PC-3 (cell line): ENCODE measurements at regions not wholly inside any gene's neighbourhood (a gene's known extent, or its start where the extent isn't known, plus 50 kb on each side); places are given as distances from the start of the nearest gene placed in this dataset.
A peak's percentile ranks its signal among the peaks of the same experiment; 100 is the strongest.

Experiments used
- ATAC-seq: fragments of 200-7000 bp; cut with Tn5 transposase; 2 replicates; pipeline ENCODE4 v1.9.1; 2020; ENCODE audit warnings: mild to moderate bottlenecking, moderate library complexity
- BruUV-seq: library from RNA; stranded (reverse); fragments of 400-500 nt; replicated peaks from 2 replicates; lab custom pipeline; 2021; lab: Mats Ljungman, UMichigan
- CTCF ChIA-PET: fragments of 300-600 bp; sonication (Branson Sonifier 250); formaldehyde crosslinking; loops from one replicate; lab custom pipeline; 2022; ENCODE audit warnings: antibody characterized with exemption; lab: Charles Lee
- POLR2A ChIA-PET: fragments of 300-600 bp; sonication (Branson Sonifier 250); formaldehyde crosslinking; loops from one replicate; lab custom pipeline; 2022; ENCODE audit warnings: antibody characterized with exemption; ENCODE audit not compliant: unreplicated experiment; lab: Charles Lee
- DNase-seq: peaks from one replicate; pipeline ENCODE4 v3.0.0-alpha.2; 2015
- H2AFZ ChIP-seq: fragments of 300-600 bp; sonication (generic); 2 replicates; pipeline ENCODE4 v1.6.0; 2016; ENCODE audit warnings: antibody characterized with exemption, low read length
- H3F3A ChIP-seq: fragments of 300-600 bp; sonication (generic); one replicate; pipeline ENCODE4 v1.6.0; 2017; ENCODE audit warnings: antibody characterized with exemption, low read length, control low read depth, mild to moderate bottlenecking; ENCODE audit not compliant: unreplicated experiment
- H3K27ac ChIP-seq: fragments of 300-600 bp; sonication (generic); 2 replicates; pipeline ENCODE4 v1.5.1; 2016; ENCODE audit warnings: mild to moderate bottlenecking, low read length
- H3K27me3 ChIP-seq: fragments of 300-600 bp; sonication (generic); 2 replicates; pipeline ENCODE4 v1.6.1; 2016; ENCODE audit warnings: low read length, mixed read lengths
- H3K36me3 ChIP-seq: fragments of 300-600 bp; sonication (generic); 2 replicates; pipeline ENCODE4 v1.6.1; 2016; ENCODE audit warnings: low read depth, mixed run types, low read length, mixed read lengths
- H3K4me1 ChIP-seq: fragments of 300-600 bp; sonication (generic); 2 replicates; pipeline ENCODE4 v1.5.1; 2016; ENCODE audit warnings: low read length; ENCODE audit not compliant: insufficient read depth
- H3K4me2 ChIP-seq: fragments of 300-600 bp; sonication (generic); 2 replicates; pipeline ENCODE4 v1.6.0; 2016; ENCODE audit warnings: low read length
- H3K4me3 ChIP-seq: fragments of 300-600 bp; sonication (generic); 2 replicates; pipeline ENCODE4 v1.5.1; 2016; ENCODE audit warnings: mild to moderate bottlenecking, low read length, mixed read lengths
- H3K79me2 ChIP-seq: fragments of 300-600 bp; sonication (generic); 2 replicates; pipeline ENCODE4 v1.6.1; 2017; ENCODE audit warnings: low read length, mixed read lengths
- H3K9ac ChIP-seq: fragments of 300-600 bp; sonication (generic); 2 replicates; pipeline ENCODE4 v1.6.0; 2016; ENCODE audit warnings: mild to moderate bottlenecking, low read length
- H3K9me2 ChIP-seq: fragments of 300-600 bp; sonication (generic); replicated peaks from 2 replicates; pipeline ENCODE4 v1.6.1; 2016; ENCODE audit warnings: mixed run types, low read length, mixed read lengths
- H3K9me3 ChIP-seq: fragments of 300-600 bp; sonication (generic); 2 replicates; pipeline ENCODE4 v1.6.1; 2016; ENCODE audit warnings: low read length, mixed read lengths
- H4K20me1 ChIP-seq: fragments of 300-600 bp; sonication (generic); 2 replicates; pipeline ENCODE4 v1.6.1; 2016; ENCODE audit warnings: low read length, mixed read lengths
- CTCF ChIP-seq: fragments of 300-600 bp; sonication (generic); conservative IDR thresholded peaks from 2 replicates; pipeline ENCODE4 v1.5.1; 2017; ENCODE audit warnings: antibody characterized with exemption, low read depth, mild to moderate bottlenecking, low read length
- EZH2 ChIP-seq: fragments of 300-600 bp; sonication (generic); IDR thresholded peaks from one replicate; pipeline ENCODE4 v1.6.1; 2017; ENCODE audit warnings: antibody characterized with exemption, mild to moderate bottlenecking, low read length; ENCODE audit not compliant: unreplicated experiment
- EZH2phosphoT487 ChIP-seq: fragments of 300-600 bp; sonication (generic); IDR thresholded peaks from 2 replicates; pipeline ENCODE4 v1.6.1; 2018; ENCODE audit warnings: mild to moderate bottlenecking, antibody characterized with exemption, low read length, borderline replicate concordance
- intact Hi-C: fragments of 100-400 bp; cut with micrococcal nuclease; formaldehyde crosslinking; loops from 2 replicates; pipeline ENCODE4 v1.9.0; 2023

DNA sequence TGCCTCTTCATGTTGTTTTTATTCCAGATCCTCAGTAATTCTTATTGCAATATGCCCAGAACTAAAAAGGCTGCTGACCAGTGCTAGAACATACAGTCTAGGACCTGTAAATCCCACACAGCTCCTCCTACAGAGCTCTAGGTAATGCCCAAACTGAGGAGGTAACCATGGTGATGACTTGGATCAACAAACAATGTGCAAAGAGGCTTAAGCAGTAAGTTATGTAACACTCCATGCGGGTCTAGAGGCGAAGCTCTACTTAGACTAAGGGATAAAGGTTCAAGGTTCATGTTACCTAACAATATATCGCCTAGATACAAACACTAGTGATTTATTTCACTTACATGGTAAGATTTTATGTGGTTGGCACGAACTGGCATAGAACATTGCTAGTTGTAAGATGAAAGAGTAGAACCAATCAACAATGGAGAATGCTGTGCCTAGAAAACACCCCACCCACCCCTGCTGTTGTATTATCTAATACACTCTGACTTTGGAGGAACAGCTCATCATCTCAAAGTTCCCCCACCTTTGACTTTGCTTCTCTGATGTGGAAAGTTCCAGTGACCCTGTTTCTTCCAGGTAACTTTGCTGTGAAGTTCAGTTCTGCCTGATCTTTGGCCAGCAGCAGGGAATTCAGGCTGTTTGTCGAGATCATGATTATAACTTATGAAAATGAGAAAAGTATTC is 242.4 kb downstream of the ALDH8A1 start:
- H4K20me1 ChIP-seq: no peaks in the 10 kb centered on the region
- no peaks in the 10 kb centered on the region for H3K79me2 ChIP-seq
- DNase-seq (peak; percentile 6), ATAC-seq (no peak)
- H3K9ac ChIP-seq: no peak overlapping the region
- intact Hi-C loops: no loop called here
- TF ChIP-seq EZH2: no peak
- TF ChIP-seq CTCF: no peak
- no peak for TF ChIP-seq EZH2phosphoT487
- no peaks in the 10 kb centered on the region for H3K36me3 ChIP-seq
- no peaks in the 10 kb centered on the region for H3K9me3 ChIP-seq
- no peak overlapping the region for H3K27ac ChIP-seq
- H3K27me3 ChIP-seq: no peaks in the 10 kb centered on the region
- H3K4me2 ChIP-seq: no peak overlapping the region
- ChIA-PET POLR2A (no interaction called here), CTCF (no interaction called here)
- BruUV-seq: no TSS peak
- H3K4me1 ChIP-seq: no peaks in the 10 kb centered on the region
- no peak overlapping the region for H2AFZ ChIP-seq
- H3K4me3 ChIP-seq: no peak overlapping the region
- no peaks in the 10 kb centered on the region for H3K9me2 ChIP-seq
- H3F3A ChIP-seq: no peaks in the 10 kb centered on the region

GRCh38 chr6:134706806-134707205 is 243.1 kb downstream of the ALDH8A1 start:
- no peak overlapping the region for H3K4me3 ChIP-seq
- no peaks in the 10 kb centered on the region for H3F3A ChIP-seq
- no peak overlapping the region for H3K4me2 ChIP-seq
- no peak overlapping the region for H3K9ac ChIP-seq
- no peaks in the 10 kb centered on the region for H4K20me1 ChIP-seq
- intact Hi-C loops: no loop called here
- no peaks in the 10 kb centered on the region for H3K9me3 ChIP-seq
- TF ChIP-seq CTCF (no peak), EZH2 (no peak), EZH2phosphoT487 (no peak)
- H3K36me3 ChIP-seq: no peaks in the 10 kb centered on the region
- H3K4me1 ChIP-seq: no peaks in the 10 kb centered on the region
- ChIA-PET POLR2A (no interaction called here), CTCF (no interaction called here)
- H3K27ac ChIP-seq: no peak overlapping the region
- BruUV-seq: no TSS peak
- no peaks in the 10 kb centered on the region for H3K27me3 ChIP-seq
- DNase-seq (no peak), ATAC-seq (no peak)
- no peaks in the 10 kb centered on the region for H3K9me2 ChIP-seq
- no peaks in the 10 kb centered on the region for H3K79me2 ChIP-seq
- no peak overlapping the region for H2AFZ ChIP-seq

DNA sequence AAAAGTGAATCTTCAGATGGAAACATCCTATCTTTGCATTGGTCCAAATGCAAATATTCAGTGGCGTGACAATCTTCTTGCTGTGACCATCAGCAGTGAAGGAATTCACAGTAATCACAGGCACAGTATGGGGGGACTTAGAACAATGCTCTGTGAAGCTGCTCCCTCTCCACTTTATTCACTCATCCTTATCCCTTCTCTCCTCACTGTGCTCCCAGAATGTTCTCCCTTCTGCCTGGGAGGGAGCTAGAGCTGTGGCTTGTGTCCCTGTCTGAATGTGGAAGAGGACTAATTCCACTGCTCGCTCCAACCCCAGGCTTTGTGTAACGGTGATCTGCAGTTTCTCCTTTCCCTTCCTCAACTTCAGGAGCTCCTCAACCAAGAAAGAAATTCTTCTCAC is 243.7 kb downstream of the ALDH8A1 start:
- H3K36me3 ChIP-seq: no peaks in the 10 kb centered on the region
- no peaks in the 10 kb centered on the region for H3K9me2 ChIP-seq
- CTCF ChIA-PET: no interaction called here
- POLR2A ChIA-PET: no interaction called here
- no peaks in the 10 kb centered on the region for H3K27me3 ChIP-seq
- no peaks in the 10 kb centered on the region for H3K4me1 ChIP-seq
- no peak overlapping the region for H3K27ac ChIP-seq
- no peak for DNase-seq
- no peaks in the 10 kb centered on the region for H3F3A ChIP-seq
- no peak overlapping the region for H3K9ac ChIP-seq
- H4K20me1 ChIP-seq: no peaks in the 10 kb centered on the region
- no peak for ATAC-seq
- no peaks in the 10 kb centered on the region for H3K79me2 ChIP-seq
- no peak overlapping the region for H3K4me2 ChIP-seq
- intact Hi-C loops: no loop called here
- no peak overlapping the region for H2AFZ ChIP-seq
- no peaks in the 10 kb centered on the region for H3K9me3 ChIP-seq
- BruUV-seq: no TSS peak
- H3K4me3 ChIP-seq: no peak overlapping the region
- TF ChIP-seq EZH2phosphoT487: no peak
- no peak for TF ChIP-seq EZH2
- TF ChIP-seq CTCF: no peak
